WI38 (cell line): ENCODE measurements at regions not wholly inside any gene's neighbourhood (a gene's known extent, or its start where the extent isn't known, plus 50 kb on each side); places are given as distances from the start of the nearest gene placed in this dataset.

Experiments used
- H3K4me3 ChIP-seq: 2 replicates; pipeline ENCODE4 v1.5.1; 2011; ENCODE audit warnings: low read depth, mild to moderate bottlenecking, control low read depth, low read length
- CTCF ChIP-seq: IDR thresholded peaks from 2 replicates; pipeline ENCODE4 v1.5.1; 2012; ENCODE audit warnings: low read depth, mild to moderate bottlenecking, control low read depth, low read length

GRCh38 chr5:4551034-4551433 lies 589.1 kb upstream of the ADAMTS16 start:
- no peak for TF ChIP-seq CTCF
- H3K4me3 ChIP-seq: no peak overlapping the region

- no peak for TF ChIP-seq CTCF
- H3K4me3 ChIP-seq: no peak overlapping the region
Observed at GRCh38 chr5:4553130-4553529, 587.0 kb upstream of the ADAMTS16 start.

GRCh38 chr5:4553978-4554377 lies 586.2 kb upstream of the ADAMTS16 start:
- TF ChIP-seq CTCF: no peak
- H3K4me3 ChIP-seq: no peak overlapping the region

GRCh38 chr5:4555725-4556285 lies 584.3 kb upstream of the ADAMTS16 start:
- no peak for TF ChIP-seq CTCF
- H3K4me3 ChIP-seq: no peak overlapping the region

DNA sequence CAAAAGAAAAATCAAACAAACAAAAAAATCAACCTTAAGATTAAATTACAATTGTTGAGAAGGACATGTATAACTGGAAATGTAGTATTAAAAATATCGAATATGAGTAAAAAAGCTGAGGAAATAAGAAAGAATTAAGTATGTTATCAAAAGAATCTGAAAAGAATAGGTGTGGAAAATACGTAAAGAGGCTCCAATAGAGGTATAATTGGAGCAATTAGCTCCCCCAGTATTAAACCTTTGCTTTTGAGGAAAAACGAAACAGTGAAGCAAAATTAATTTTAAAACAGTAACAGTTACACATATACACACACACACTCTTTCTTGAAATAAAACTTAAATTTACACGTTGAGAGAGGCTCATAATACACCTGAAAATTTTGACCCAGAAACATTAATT lies 578.7 kb upstream of the ADAMTS16 start:
- no peak for TF ChIP-seq CTCF
- no peak overlapping the region for H3K4me3 ChIP-seq

DNA sequence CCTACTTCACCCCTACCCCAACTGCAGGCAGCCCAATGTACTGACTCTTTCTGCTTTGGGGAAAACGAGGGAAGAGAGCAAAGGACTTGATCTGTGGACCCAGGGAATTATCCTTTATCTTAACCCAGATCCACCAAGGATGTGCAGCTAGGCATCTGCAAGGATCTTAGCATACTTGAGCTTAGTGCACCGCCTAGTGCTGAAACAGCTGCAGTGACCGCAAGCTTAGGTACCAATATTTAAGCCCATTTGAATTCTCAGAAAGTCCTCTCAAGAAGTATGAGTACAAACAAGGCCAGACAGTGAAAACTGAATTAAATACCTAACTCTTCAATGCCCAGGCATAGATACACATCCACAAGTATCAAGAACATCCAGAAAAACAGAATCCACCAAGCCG lies 576.7 kb upstream of the ADAMTS16 start:
- H3K4me3 ChIP-seq: no peak overlapping the region
- no peak for TF ChIP-seq CTCF

DNA sequence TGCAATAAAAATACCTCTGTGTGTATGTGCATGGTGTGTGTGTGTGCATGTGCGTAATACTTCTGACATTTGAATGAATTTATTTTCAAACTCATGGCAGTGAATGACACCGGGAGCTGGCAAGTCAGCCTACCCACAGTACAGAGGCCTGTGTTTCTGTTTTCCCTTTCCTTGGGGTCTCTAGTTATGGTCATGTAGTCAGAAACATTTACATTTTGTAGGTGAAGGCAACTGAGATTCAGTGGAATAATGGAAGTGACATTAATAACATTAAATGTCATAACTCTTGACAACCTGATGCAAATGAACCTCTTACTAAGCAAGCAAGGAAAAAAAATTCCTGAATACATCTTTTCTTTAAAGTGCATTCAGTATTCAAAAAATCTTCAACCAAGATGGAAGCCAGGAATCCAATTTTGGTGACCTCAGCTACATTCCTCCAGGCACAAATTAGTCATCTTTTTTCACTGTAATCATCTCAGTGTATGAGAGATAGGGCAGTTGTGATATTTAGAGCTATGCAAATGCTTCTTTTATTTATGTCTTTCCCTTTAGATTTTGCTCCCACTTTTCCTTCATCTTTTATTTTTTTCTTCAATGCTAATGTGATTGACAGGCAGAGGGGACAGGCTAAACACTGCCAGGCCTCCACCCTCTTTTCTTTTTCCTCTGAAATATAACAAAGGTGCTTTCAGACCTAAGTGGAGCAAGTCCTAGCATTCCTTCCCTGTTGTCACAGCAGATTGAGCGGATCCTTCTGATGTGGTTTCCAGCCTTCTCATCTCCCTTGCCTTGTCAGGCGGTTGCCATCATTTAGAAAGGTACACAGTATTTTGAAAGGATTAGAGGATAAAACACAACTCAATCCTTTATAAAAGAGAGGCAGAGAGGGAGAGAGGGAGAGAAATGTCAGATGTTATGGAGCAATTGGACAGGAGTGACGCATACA lies 569.8 kb upstream of the ADAMTS16 start:
- TF ChIP-seq CTCF: no peak
- no peak overlapping the region for H3K4me3 ChIP-seq
